HG02588 (cell line): ENCODE measurements at regions not wholly inside any gene's neighbourhood (a gene's known extent, or its start where the extent isn't known, plus 50 kb on each side); places are given as distances from the start of the nearest gene placed in this dataset.
"Not testable (repeated sequence)": the region's sequence is repeated elsewhere in the genome, so short reads cannot be mapped to it uniquely, and the experiment has no call there.

Source experiments
- ATAC-seq: cut with Tn5 transposase; IDR thresholded peaks from one replicate; pipeline ENCODE4 v1.9.1; 2021; ENCODE audit warnings: mild to moderate bottlenecking, moderate library complexity; ENCODE audit not compliant: unreplicated experiment

GRCh38 chr3:8338424-8338823 lies 163.2 kb upstream of the LMCD1 start:
- no peak for ATAC-seq

- ATAC-seq: no peak
Measured at GRCh38 chr3:8341821-8342247, 159.8 kb upstream of the LMCD1 start.

GRCh38 chr3:8343058-8343457 lies 158.6 kb upstream of the LMCD1 start:
- ATAC-seq: no peak

- ATAC-seq: no peak
Measured at GRCh38 chr3:8345398-8345797, 156.2 kb upstream of the LMCD1 start.

GRCh38 chr3:8348076-8348475 lies 153.5 kb upstream of the LMCD1 start:
- ATAC-seq: no peak

GRCh38 chr3:8352475-8352874 lies 149.1 kb upstream of the LMCD1 start:
- ATAC-seq: no peak

GRCh38 chr3:8353364-8353763 lies 148.3 kb upstream of the LMCD1 start:
- no peak for ATAC-seq

GRCh38 chr3:8355346-8355745 lies 146.3 kb upstream of the LMCD1 start:
- ATAC-seq: no peak

- not testable (repeated sequence) for ATAC-seq
Measured at GRCh38 chr3:8356066-8356465, 145.6 kb upstream of the LMCD1 start.

GRCh38 chr3:8357859-8358258 lies 143.8 kb upstream of the LMCD1 start:
- no peak for ATAC-seq

- ATAC-seq: no peak
Measured at GRCh38 chr3:8359133-8359532, 142.5 kb upstream of the LMCD1 start.

- ATAC-seq: no peak
Measured at GRCh38 chr3:8363200-8363599, 138.4 kb upstream of the LMCD1 start.

- no peak for ATAC-seq
Measured at GRCh38 chr3:8365541-8365940, 136.1 kb upstream of the LMCD1 start.

GRCh38 chr3:8366219-8366810 lies 135.3 kb upstream of the LMCD1 start:
- ATAC-seq: no peak

- ATAC-seq: no peak
Measured at GRCh38 chr3:8368598-8368997, 133.0 kb upstream of the LMCD1 start.

GRCh38 chr3:8369638-8370037 lies 132.0 kb upstream of the LMCD1 start:
- no peak for ATAC-seq

- ATAC-seq: no peak
Measured at GRCh38 chr3:8371085-8371551, 130.5 kb upstream of the LMCD1 start.

GRCh38 chr3:8371960-8372463 lies 129.6 kb upstream of the LMCD1 start:
- ATAC-seq: no peak

- no peak for ATAC-seq
Measured at GRCh38 chr3:8380904-8381704, 120.5 kb upstream of the LMCD1 start.

- ATAC-seq: no peak
Measured at GRCh38 chr3:8385848-8386620, 115.6 kb upstream of the LMCD1 start.

GRCh38 chr3:8387571-8387970 lies 114.1 kb upstream of the LMCD1 start:
- no peak for ATAC-seq
